Cardiac fibroblast (primary cell): ENCODE measurements at regions not wholly inside any gene's neighbourhood (a gene's known extent, or its start where the extent isn't known, plus 50 kb on each side); places are given as distances from the start of the nearest gene placed in this dataset.

Experiments
- DNase-seq, 2 donors: peaks; one replicate each; pipeline versions ENCODE4 v3.0.0 to v3.0.0-alpha.2; 2010; ENCODE audit warnings: low read depth in 2 of 2
- H3K4me3 ChIP-seq, 2 donors: replicated peaks in 1 of 2; 1 replicate in 1 of 2; 2 replicates in 1 of 2; pipeline ENCODE4 v1.5.1; 2011; ENCODE audit warnings: low read depth in 2 of 2, low read length in 2 of 2, mild to moderate bottlenecking in 2 of 2, moderate library complexity in 1 of 2
- TF ChIP-seq, protein P1 (sequence below): IDR thresholded peaks from one replicate; pipeline ENCODE4 v1.5.1; 2011; ENCODE audit warnings: low read depth, mild to moderate bottlenecking, low read length, inconsistent platforms

DNA sequence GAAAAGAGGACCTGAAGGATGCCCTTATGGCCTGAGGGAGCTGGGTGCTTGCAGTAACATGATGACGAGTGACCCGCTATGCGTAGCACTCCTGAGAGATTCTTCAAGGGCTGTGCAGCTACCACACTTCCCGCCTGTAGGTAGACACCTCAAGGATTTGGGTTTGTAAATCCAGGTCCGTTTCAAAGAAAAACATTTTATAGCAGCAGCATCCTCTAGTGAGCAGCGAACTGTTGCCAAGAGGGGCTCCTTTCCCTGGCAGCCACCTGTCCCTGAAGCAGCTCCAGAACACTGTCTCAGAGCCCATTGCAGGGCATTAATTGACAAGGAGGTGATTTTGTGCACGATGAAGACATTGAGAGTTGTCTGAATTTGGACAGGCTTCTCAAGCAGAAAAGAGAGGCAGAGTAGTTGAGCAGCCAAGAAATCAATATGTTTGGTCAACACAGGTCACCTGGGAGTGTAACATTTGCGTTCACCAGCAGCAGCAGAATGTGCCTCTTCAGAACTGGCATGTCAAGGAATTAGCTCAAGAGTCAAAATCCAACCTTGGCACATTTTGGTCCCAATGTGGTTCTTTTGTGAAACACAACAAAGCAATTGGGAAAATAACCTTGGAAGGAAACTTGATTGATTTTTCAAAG, 209.8 kb upstream of the MTNR1B start:
- no peak overlapping the region for H3K4me3 ChIP-seq
- TF ChIP-seq, protein P1, sequence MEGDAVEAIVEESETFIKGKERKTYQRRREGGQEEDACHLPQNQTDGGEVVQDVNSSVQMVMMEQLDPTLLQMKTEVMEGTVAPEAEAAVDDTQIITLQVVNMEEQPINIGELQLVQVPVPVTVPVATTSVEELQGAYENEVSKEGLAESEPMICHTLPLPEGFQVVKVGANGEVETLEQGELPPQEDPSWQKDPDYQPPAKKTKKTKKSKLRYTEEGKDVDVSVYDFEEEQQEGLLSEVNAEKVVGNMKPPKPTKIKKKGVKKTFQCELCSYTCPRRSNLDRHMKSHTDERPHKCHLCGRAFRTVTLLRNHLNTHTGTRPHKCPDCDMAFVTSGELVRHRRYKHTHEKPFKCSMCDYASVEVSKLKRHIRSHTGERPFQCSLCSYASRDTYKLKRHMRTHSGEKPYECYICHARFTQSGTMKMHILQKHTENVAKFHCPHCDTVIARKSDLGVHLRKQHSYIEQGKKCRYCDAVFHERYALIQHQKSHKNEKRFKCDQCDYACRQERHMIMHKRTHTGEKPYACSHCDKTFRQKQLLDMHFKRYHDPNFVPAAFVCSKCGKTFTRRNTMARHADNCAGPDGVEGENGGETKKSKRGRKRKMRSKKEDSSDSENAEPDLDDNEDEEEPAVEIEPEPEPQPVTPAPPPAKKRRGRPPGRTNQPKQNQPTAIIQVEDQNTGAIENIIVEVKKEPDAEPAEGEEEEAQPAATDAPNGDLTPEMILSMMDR, result no peak
- no peak for DNase-seq

DNA sequence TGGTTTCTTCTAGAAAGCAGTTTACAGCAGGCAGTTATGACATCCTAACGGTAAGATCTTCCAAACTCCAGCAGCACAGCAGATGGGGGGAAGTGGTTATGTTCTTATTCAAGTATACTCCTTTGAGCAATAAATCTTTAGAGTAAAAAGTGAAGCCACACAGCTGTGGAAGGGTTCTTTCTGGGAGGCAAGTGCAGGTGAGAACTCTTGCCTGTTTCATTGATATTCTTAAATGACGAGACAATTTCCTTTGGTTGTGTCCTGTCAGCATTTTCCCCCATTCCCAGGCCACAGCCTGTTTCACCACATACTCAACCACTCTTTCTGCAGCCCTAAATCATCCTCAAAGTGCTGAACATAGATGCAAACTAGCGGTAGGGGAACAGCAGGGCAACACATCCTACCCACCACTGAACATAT, 207.3 kb upstream of the MTNR1B start:
- H3K4me3 ChIP-seq, result no peak overlapping the region
- TF ChIP-seq, protein P1, result no peak
- DNase-seq, result no peak

DNA sequence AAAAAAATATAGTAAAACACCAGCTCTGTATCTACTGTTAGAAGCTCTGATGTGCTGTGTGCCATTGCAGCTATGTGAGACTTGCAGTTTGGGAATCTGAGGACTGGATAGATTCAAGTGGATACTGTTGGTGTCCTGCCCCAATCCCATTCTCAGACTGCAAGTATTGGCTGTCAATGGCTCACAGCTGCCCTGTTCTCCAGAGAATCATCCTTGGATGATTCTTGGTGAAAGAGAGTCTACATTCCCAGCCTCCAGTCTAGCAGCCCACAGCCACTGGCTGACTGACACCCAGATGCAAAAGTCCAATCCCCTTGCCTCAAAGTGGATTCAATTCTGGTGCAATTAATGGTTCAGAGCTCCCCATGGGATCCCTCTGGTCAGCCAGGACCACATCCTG, 206.1 kb upstream of the MTNR1B start:
- TF ChIP-seq, protein P1, result no peak
- H3K4me3 ChIP-seq, result no peak overlapping the region
- DNase-seq, result no peak

DNA sequence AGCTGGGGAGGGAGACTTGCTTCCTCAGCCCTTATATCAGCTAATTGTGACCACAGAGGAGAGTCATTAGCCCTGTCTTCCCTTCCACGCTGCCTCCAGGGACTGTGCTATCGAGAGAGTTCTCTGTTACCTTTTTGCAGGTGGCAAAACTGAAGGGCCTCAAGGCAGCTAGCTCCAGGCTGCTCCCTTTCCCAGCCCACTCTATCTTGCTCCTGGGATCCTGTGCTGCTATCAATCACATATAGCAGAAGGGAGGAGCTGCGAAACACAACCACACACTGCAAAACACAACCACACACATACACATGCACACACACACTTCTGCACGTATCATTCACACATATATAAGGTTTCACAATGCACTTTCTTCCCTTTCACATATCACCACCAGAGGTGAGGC, 205.3 kb upstream of the MTNR1B start:
- DNase-seq, result no peak
- H3K4me3 ChIP-seq, result no peak overlapping the region
- TF ChIP-seq, protein P1, result no peak

DNA sequence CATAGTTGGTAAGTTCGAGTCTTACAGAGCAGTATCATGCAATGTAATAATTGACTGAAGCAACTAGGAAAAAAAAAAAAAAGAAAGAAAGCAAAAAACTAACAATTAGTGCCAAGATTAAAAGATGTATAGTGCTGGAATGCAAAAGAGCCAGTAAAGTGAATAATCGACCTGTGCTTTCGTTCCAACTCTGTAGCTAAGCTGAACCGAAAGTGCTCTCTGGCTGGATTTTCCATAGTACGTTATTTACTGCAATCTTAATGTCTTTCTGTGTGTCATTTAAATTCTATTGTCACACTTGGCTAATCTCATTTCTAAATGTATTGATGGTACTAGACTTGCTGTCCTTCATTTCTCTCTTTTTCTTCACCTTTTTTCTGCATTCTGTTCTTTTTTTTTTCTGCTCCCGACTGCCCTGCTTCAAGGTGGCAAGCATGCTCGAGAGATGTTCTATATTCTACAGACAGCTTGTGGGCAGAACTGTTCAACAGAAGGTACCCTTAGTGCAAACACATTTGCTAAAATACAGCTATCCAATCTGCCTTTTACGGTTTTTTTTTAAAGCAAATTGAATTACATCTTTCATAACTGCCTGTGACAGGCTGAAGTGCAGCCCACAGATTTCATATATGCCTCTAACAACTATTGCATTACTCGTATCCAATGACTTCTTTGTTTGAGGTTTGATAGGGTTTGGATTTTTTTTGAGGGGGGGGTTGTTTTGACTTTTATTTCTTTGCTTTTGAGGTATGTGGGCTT, 204.2 kb upstream of the MTNR1B start:
- H3K4me3 ChIP-seq, result no peak overlapping the region
- TF ChIP-seq, protein P1, result no peak
- no peak for DNase-seq

DNA sequence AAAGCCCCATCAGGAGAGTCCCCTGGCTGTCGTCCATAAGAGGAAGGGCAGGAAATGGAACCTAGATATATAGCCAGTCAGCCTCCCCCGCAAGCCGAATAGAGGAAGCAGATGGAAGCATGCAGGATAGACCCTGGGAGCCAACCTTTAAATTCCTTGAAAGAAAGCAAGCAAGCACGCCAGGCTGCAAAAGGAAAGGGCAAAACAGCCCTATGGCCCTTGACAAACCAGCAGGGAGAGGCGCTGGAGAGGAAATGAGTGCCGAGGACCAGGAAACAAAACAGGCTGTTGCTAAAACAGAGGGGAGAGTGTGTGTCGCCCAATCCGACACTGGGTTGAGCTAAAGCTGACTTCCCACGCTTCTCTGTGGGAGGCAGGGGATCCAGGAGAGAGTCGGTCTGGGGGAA, 203.5 kb upstream of the MTNR1B start:
- peak; percentile 9 to 63 for DNase-seq
- TF ChIP-seq, protein P1, result no peak
- H3K4me3 ChIP-seq, result peak overlapping the region in 1 of 2 donors; percentile 6
